ENCODE measurements at regions not wholly inside any gene's neighbourhood (a gene's known extent, or its start where the extent isn't known, plus 50 kb on each side); places are given as distances from the start of the nearest gene placed in this dataset.

GRCh38 chr1:166282391-166283137 is 115.8 kb upstream of the FAM78B start:
- DNase-seq (ENCODE audit: low read depth) (no peak), FAIRE-seq (no peak)
- Histone ChIP-seq H3K27ac (ENCODE audit: low read depth, low read length) (no peak overlapping the region), H3K4me2 (ENCODE audit: low read length) (no peak overlapping the region), H3K27me3 (ENCODE audit: insufficient read depth, low read length) (no peaks in the 10 kb centered on the region), H4K20me1 (ENCODE audit: insufficient read depth, low read length) (no peaks in the 10 kb centered on the region), H3K9me3 (ENCODE audit: insufficient read depth, low read depth, low read length) (no peaks in the 10 kb centered on the region), H3K79me2 (ENCODE audit: insufficient read depth, low read length) (no peaks in the 10 kb centered on the region), H3K4me3 (ENCODE audit: insufficient read depth, low read depth, low read length) (no peak overlapping the region), H2AFZ (ENCODE audit: low read depth, low read length) (no peak overlapping the region), H3K4me1 (ENCODE audit: insufficient read depth, low read length) (no peaks in the 10 kb centered on the region), H3K36me3 (ENCODE audit: insufficient read depth, low read length) (no peaks in the 10 kb centered on the region), H3K9ac (ENCODE audit: low read length) (no peak overlapping the region)
- H3K9me3 Mint-ChIP-seq (ENCODE audit: unreplicated experiment), result no peaks in the 10 kb centered on the region
- TF ChIP-seq EZH2 (IDR thresholded peaks at IDR 0.05; ENCODE audit: insufficient read depth, low read length) (no peak), CTCF (IDR thresholded peaks at IDR 0.05; ENCODE audit: insufficient read depth, low read depth, low read length) (no peak)
- H3K4me1 Mint-ChIP-seq (ENCODE audit: low read depth, unreplicated experiment), result peaks cover 9% of the 10 kb centered on the region
- peaks cover 3% of the 10 kb centered on the region for H3K27me3 Mint-ChIP-seq (ENCODE audit: low read depth, unreplicated experiment)
- no peak overlapping the region for H3K27ac Mint-ChIP-seq (ENCODE audit: unreplicated experiment)
- H3K4me3 Mint-ChIP-seq (ENCODE audit: unreplicated experiment), result no peak overlapping the region
- no peaks in the 10 kb centered on the region for H3K36me3 Mint-ChIP-seq (ENCODE audit: low read depth, unreplicated experiment)

- peaks cover 9% of the 10 kb centered on the region for H3K4me1 Mint-ChIP-seq (ENCODE audit: low read depth, unreplicated experiment)
- no peaks in the 10 kb centered on the region for H3K9me3 Mint-ChIP-seq (ENCODE audit: unreplicated experiment)
- TF ChIP-seq EZH2 (IDR thresholded peaks at IDR 0.05; ENCODE audit: insufficient read depth, low read length), result no peak
- no peak for TF ChIP-seq CTCF (IDR thresholded peaks at IDR 0.05; ENCODE audit: insufficient read depth, low read depth, low read length)
- no peak overlapping the region for H3K4me2 ChIP-seq (ENCODE audit: low read length)
- H3K9me3 ChIP-seq (ENCODE audit: insufficient read depth, low read depth, low read length), result no peaks in the 10 kb centered on the region
- no peaks in the 10 kb centered on the region for H3K79me2 ChIP-seq (ENCODE audit: insufficient read depth, low read length)
- H3K4me3 Mint-ChIP-seq (ENCODE audit: unreplicated experiment), result no peak overlapping the region
- no peak for FAIRE-seq
- H3K27me3 ChIP-seq (ENCODE audit: insufficient read depth, low read length), result no peaks in the 10 kb centered on the region
- H3K36me3 ChIP-seq (ENCODE audit: insufficient read depth, low read length), result no peaks in the 10 kb centered on the region
- DNase-seq (ENCODE audit: low read depth), result no peak
- H4K20me1 ChIP-seq (ENCODE audit: insufficient read depth, low read length), result no peaks in the 10 kb centered on the region
- no peak overlapping the region for H3K4me3 ChIP-seq (ENCODE audit: insufficient read depth, low read depth, low read length)
- no peaks in the 10 kb centered on the region for H3K36me3 Mint-ChIP-seq (ENCODE audit: low read depth, unreplicated experiment)
- H3K27me3 Mint-ChIP-seq (ENCODE audit: low read depth, unreplicated experiment), result peaks cover 3% of the 10 kb centered on the region
- H3K27ac Mint-ChIP-seq (ENCODE audit: unreplicated experiment), result no peak overlapping the region
- no peaks in the 10 kb centered on the region for H3K4me1 ChIP-seq (ENCODE audit: insufficient read depth, low read length)
- H3K27ac ChIP-seq (ENCODE audit: low read depth, low read length), result no peak overlapping the region
- H2AFZ ChIP-seq (ENCODE audit: low read depth, low read length), result no peak overlapping the region
- H3K9ac ChIP-seq (ENCODE audit: low read length), result no peak overlapping the region
These were observed 116.4 kb upstream of the FAM78B start for GRCh38 chr1:166283190-166283589.

DNA sequence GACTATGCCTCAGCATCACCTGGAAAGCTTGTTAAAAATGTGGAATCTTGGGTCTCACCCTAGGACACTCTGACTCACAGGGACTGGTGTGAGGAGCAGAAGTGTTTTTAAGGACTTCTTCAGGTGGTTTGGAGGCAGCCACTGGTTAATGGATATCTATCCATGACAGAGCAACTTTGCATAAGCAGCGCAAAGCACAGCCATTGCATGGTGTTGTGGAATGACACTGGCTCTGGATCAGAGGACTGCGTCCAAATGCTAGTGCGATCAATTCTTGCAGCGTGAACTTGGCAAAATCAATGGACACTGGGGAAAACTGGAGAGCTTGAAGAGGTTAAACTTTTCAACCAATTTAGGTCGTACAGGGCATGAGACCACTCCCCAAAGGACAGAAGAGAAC is 116.8 kb upstream of the FAM78B start:
- no peak for FAIRE-seq
- H3K36me3 Mint-ChIP-seq (ENCODE audit: low read depth, unreplicated experiment), result no peaks in the 10 kb centered on the region
- no peak overlapping the region for H3K9ac ChIP-seq (ENCODE audit: low read length)

More for the DNA sequence above, 116.8 kb upstream of the FAM78B start:
- Histone ChIP-seq H2AFZ (ENCODE audit: low read depth, low read length) (no peak overlapping the region), H3K4me2 (ENCODE audit: low read length) (no peak overlapping the region), H4K20me1 (ENCODE audit: insufficient read depth, low read length) (no peaks in the 10 kb centered on the region), H3K9me3 (ENCODE audit: insufficient read depth, low read depth, low read length) (no peaks in the 10 kb centered on the region), H3K4me3 (ENCODE audit: insufficient read depth, low read depth, low read length) (no peak overlapping the region), H3K36me3 (ENCODE audit: insufficient read depth, low read length) (no peaks in the 10 kb centered on the region), H3K27me3 (ENCODE audit: insufficient read depth, low read length) (no peaks in the 10 kb centered on the region), H3K4me1 (ENCODE audit: insufficient read depth, low read length) (no peaks in the 10 kb centered on the region), H3K79me2 (ENCODE audit: insufficient read depth, low read length) (no peaks in the 10 kb centered on the region), H3K27ac (ENCODE audit: low read depth, low read length) (no peak overlapping the region)
- Mint-ChIP-seq H3K27me3 (ENCODE audit: low read depth, unreplicated experiment) (peaks cover 3% of the 10 kb centered on the region), H3K9me3 (ENCODE audit: unreplicated experiment) (no peaks in the 10 kb centered on the region), H3K4me3 (ENCODE audit: unreplicated experiment) (no peak overlapping the region), H3K27ac (ENCODE audit: unreplicated experiment) (no peak overlapping the region), H3K4me1 (ENCODE audit: low read depth, unreplicated experiment) (peaks cover 9% of the 10 kb centered on the region)
- DNase-seq (ENCODE audit: low read depth), result no peak
- TF ChIP-seq CTCF (IDR thresholded peaks at IDR 0.05; ENCODE audit: insufficient read depth, low read depth, low read length) (no peak), EZH2 (IDR thresholded peaks at IDR 0.05; ENCODE audit: insufficient read depth, low read length) (no peak)
